Esophagus mucosa (tissue), 1 donor: ENCODE measurements at regions not wholly inside any gene's neighbourhood (a gene's known extent, or its start where the extent isn't known, plus 50 kb on each side); places are given as distances from the start of the nearest gene placed in this dataset.
"Not testable (repeated sequence)": the region's sequence is repeated elsewhere in the genome, so short reads cannot be mapped to it uniquely, and the experiment has no call there.

ENCODE experiments used
- ATAC-seq: fragments of 200-7000 bp; cut with Tn5 transposase; one replicate; pipeline ENCODE4 v1.9.1; 2020
- donor health status: DM: yes; HTN: yes; CAD: no.

GRCh38 chr10:56561336-56561735 lies 200.3 kb upstream of the ZWINT start:
- ATAC-seq: no peak

GRCh38 chr10:56551037-56551436 lies 190.0 kb upstream of the ZWINT start:
- no peak for ATAC-seq

DNA sequence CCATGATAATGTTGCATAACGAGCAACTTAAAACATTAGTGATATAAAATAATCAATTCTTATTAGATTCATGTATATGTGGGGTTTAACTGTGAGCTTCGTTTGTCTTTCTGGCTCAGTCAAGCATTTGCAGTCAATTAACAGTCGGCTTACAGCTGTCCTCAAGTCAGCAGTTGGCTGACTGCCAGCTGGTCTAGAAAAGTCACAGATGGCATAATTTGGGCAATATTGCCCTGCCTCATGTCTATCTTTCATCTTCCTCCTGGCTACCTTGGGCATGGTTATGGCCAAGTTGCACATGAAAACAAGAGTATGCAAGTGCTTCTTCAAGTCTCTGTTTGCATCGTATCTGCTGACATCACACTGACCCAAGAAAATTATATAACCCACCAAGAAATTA lies 186.1 kb upstream of the ZWINT start:
- no peak for ATAC-seq

GRCh38 chr10:56537984-56538383 lies 176.9 kb upstream of the ZWINT start:
- ATAC-seq: peak; percentile 68

DNA sequence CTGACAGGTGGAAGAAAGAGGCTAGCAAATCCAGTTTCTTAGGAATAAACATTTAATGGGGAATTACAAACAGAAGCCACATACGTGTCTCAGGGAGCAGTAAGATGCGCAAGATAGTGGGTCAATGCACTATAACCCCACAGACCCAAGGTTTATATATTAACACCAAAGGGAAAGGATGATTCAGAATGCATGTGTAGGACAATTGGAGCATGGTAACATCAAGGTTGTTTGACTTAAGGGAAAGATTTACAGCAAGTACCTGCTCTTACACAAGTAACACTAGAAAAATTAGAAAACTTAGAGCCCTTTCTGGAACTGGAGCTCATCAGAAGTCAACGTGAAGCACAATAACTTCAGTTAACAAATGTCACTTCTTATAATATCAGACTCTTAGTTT lies 161.1 kb upstream of the ZWINT start:
- ATAC-seq: no peak

DNA sequence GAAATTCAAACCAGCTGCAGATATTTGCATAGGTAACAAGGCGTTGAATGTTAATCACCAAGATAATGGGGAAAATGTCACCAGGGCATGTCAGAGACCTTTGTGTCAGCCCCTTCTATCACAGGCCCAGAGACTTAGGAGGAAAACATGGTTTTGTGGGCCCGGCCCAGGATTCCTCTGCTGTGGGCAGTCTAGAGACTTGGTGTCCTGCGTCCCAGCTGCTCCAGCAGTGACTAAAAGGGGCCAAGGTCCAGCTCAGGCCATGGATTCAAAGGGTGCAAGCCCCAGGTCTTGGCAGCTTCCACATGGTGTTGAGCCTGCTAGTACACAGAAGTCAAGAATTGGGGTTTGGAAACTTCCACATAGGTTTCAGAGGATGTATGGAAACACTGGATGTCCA lies 147.5 kb upstream of the ZWINT start:
- no peak for ATAC-seq

- no peak for ATAC-seq
These were observed 146.0 kb upstream of the ZWINT start for GRCh38 chr10:56507033-56507432.

GRCh38 chr10:56505555-56505954 lies 144.5 kb upstream of the ZWINT start:
- no peak for ATAC-seq

GRCh38 chr10:56496186-56496486 lies 135.1 kb upstream of the ZWINT start:
- no peak for ATAC-seq

GRCh38 chr10:56487746-56488145 lies 126.7 kb upstream of the ZWINT start:
- ATAC-seq: no peak

GRCh38 chr10:56481521-56482091 lies 120.5 kb upstream of the ZWINT start:
- no peak for ATAC-seq

GRCh38 chr10:56472978-56473377 lies 111.9 kb upstream of the ZWINT start:
- ATAC-seq: no peak

- ATAC-seq: no peak
These were observed 109.6 kb upstream of the ZWINT start for GRCh38 chr10:56470701-56471100.

- no peak for ATAC-seq
These were observed 108.4 kb upstream of the ZWINT start for GRCh38 chr10:56469482-56469881.

DNA sequence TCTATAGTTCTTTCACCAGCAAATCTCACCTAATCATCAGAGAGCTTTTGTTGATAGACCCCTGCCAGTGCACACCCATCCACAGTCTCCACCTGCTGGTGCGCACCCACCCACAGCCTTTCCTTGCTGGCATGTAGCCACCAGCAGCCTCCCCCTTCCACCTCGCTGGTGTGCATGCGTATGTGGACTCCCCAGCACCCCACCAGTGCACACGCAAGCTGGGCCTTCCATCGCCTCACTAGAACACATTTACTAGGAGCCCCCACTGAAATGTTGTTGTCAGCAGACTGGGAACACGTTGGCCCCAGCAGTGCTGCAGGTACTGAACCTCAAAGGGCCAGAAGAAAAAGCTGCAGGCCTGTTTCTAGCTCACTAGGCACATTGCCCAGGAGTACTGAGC lies 104.9 kb upstream of the ZWINT start:
- ATAC-seq: no peak

GRCh38 chr10:56449770-56450169 lies 88.7 kb upstream of the ZWINT start:
- ATAC-seq: no peak

DNA sequence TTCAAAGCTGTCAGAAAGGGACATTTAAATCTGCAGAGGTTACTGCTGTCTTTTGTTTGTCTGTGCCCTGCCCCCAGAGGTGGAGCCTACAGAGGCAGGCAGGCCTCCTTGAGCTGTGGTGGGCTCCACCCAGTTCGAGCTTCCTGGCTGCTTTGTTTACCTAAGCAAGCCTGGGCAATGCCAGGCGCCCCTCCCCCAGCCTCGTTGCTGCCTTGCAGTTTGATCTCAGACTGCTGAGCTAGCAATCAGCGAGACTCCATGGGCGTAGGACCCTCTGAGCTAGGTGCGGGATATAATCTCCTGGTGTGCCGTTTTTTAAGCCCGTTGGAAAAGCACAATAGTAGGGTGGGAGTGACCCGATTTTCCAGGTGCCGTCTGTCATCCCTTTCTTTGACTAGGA lies 86.6 kb upstream of the ZWINT start:
- ATAC-seq: not testable (repeated sequence)

GRCh38 chr10:56441337-56441736 lies 80.3 kb upstream of the ZWINT start:
- ATAC-seq: not testable (repeated sequence)
